B cell (primary cell): ENCODE measurements at regions not wholly inside any gene's neighbourhood (a gene's known extent, or its start where the extent isn't known, plus 50 kb on each side); places are given as distances from the start of the nearest gene placed in this dataset.

Source experiments
- EZH2 ChIP-seq: IDR thresholded peaks from 2 replicates; pipeline ENCODE4 v1.6.1; 2012; ENCODE audit warnings: borderline replicate concordance, low read depth, mild to moderate bottlenecking, moderate library complexity, low read length; ENCODE audit not compliant: insufficient read depth, poor library complexity, severe bottlenecking
- TF ChIP-seq, protein P1 (sequence below): fragments of 200-600 bp; IDR thresholded peaks from one replicate; pipeline ENCODE4 v1.8.0; 2022; ENCODE audit warnings: antibody characterized with exemption, mild to moderate bottlenecking

DNA sequence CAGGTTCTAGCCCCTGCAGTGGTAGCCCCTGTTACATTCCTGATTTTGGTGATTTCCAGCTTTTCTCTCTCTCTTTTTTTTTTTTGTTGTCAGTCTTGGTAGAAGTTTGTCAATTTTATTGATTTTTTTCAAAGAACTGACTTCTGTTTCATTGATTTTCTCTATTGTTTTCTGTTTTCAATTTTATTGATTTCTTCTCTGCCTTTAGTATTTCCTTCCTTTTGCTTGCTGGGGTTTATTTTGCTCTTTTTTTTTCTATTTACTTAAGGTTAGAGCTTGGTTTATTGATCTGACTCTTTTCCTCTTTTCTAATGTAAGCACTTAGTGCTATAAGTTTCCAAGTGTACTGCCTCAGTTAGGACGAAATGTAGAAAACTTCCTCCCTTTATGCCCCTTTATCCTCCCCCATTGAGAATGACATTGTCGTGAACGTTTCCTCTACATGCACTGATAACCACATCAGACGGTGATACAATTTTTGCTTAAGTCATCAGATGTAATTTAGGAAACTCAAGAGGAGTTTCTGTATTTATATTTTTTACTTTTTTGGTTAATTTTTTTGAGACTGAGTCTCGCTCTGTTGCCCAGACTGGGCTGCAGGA lies 81.1 kb upstream of the HS6ST1 start:
- TF ChIP-seq EZH2, result no peak
- TF ChIP-seq, protein P1, sequence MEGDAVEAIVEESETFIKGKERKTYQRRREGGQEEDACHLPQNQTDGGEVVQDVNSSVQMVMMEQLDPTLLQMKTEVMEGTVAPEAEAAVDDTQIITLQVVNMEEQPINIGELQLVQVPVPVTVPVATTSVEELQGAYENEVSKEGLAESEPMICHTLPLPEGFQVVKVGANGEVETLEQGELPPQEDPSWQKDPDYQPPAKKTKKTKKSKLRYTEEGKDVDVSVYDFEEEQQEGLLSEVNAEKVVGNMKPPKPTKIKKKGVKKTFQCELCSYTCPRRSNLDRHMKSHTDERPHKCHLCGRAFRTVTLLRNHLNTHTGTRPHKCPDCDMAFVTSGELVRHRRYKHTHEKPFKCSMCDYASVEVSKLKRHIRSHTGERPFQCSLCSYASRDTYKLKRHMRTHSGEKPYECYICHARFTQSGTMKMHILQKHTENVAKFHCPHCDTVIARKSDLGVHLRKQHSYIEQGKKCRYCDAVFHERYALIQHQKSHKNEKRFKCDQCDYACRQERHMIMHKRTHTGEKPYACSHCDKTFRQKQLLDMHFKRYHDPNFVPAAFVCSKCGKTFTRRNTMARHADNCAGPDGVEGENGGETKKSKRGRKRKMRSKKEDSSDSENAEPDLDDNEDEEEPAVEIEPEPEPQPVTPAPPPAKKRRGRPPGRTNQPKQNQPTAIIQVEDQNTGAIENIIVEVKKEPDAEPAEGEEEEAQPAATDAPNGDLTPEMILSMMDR, result no peak
